GM19455 (cell line): ENCODE measurements at regions not wholly inside any gene's neighbourhood (a gene's known extent, or its start where the extent isn't known, plus 50 kb on each side); places are given as distances from the start of the nearest gene placed in this dataset.

ENCODE experiments used
- ATAC-seq: cut with Tn5 transposase; IDR thresholded peaks from one replicate; pipeline ENCODE4 v1.9.1; 2021; ENCODE audit not compliant: unreplicated experiment

DNA sequence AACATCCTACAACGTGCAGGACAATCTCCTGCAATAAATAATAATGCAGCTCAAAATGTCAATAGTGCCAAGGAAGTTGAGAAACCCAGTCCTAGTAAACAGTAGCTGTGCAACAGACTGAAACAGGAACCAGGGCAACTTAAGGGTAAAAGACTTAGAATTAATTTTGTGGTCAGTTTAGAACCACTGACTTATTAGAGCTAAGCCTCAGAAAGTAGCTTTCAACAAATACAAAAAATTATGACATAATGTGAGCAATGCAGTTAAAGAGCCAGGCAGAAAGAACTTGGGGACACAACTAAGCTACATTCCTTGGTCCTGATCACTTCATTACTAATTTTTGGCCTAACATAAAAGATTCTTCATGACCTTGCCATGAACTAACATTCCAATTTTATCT lies 195.4 kb downstream of the MACC1 start:
- ATAC-seq, result peak; percentile 71

DNA sequence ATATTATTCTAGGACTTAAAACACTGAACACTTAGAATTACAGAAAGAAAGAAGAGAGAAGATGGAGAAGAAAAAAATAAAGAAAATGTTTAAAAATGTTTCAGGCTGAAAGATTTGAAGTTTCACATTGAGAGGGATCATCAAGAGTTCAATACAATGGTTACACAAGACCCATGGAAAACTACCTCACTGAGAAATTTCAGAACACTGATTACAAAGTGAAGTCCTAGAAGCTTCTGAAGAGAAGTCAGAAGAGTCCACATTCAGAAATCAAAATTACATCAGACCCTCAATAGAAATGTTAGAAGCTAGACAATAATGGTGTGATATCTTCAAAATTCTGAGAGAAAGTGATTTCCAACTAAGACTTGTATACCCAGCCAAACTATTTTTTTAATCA lies 196.1 kb downstream of the MACC1 start:
- ATAC-seq, result no peak

DNA sequence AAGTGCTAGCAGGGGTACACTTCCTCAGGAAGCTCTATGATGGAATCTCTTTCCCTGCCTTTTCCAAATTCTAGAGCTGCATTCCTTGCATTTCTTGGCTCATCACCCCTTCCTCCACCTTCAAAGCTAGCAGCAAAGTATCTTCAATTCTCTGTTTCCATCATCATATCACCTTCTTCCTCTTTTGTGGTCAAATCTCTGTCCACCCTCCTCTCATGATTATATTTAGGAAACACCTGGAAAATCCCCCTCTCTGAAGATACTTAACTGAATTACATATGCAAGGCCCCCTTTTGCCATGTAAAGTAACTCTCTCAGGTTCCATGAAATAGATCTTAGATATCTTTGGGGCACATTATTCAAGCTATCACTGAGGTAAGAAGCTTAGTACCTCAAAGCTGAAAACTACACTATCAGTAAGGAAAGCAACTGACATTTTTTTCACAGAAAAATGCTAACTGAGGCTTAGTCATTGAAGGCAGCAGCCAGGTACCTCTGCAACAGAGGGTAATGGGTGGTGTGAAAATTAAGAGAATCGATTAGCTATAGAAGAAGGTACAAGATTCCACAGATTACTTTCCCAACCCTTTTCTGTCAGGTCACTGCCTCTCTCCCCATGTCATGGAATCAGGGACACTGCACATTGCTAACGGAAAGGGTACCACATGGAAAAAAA lies 197.3 kb downstream of the MACC1 start:
- peak; percentile 55 for ATAC-seq

DNA sequence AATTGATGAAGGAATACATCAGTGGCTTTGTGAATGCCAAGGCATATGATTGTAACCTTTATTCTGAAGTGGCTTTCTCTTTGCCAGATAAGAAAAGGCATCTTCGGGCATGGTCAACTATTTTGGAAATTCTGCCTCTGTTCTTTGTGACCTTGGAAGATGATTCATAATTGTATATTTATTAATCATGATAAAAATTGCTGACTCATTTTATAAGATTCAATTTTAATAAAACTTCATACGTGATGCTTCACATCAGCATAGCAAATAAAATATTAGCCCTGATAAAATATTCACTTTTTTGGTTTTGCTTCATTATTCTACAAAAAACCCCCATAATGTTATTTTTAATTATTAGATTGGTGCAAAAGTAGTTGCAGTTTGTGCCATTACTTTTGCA lies 200.5 kb downstream of the MACC1 start:
- no peak for ATAC-seq

DNA sequence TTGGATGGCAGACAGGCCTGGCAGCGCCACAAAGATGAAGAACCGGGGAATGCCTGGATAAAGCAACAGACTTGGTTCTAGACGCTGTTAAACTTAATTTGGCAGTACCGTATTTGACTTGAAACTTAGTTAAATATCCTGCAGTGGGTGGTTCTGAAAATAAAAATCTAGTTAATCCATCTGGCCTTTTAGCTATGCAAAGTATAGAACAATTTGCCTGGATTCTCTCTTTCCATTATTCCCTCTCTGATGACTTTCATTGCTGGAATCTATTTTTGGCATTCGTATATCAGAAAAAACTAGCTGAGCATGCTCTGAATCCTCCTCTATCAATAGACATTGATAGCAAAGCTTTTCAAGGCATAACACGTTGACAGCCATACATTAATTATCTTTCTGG lies 203.6 kb downstream of the MACC1 start:
- no peak for ATAC-seq

DNA sequence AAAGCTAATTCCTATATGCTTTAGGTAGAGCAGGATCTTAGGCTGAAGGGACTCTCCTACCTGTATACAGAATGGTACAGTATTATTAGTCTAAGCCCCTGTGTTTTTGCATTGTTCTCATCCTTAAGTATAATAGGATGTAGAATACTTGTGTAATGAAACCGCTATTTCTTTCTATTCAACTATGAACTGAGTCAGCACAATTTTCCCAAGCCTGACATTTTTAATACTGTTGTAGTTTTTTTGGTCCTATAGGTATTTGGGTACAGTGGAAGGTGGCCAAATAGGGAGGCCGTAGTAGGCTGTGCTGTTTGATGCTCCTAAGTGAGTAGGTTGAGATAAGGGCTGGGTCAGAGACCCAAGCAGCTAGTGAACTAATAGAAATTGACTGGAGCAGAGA lies 205.1 kb downstream of the MACC1 start:
- ATAC-seq, result no peak

DNA sequence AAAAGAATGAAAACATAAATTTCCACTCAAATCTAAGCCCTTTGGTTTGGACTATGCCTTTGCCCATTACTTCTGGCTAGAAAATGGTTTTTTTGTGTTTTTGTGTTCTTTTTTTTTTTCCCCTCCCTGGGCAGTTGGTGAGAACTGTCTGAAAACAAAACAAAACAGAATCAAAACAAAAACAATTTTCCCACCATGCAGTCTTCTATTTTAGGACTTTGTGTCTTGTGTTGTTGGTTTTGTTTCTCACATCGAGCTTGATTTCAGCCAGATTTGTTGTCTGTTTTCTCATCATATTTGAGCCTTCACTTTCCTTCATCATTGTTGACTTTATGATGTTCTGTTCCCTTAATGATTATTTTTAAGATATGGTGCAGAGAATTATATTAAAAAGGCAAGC lies 206.3 kb downstream of the MACC1 start:
- no peak for ATAC-seq

DNA sequence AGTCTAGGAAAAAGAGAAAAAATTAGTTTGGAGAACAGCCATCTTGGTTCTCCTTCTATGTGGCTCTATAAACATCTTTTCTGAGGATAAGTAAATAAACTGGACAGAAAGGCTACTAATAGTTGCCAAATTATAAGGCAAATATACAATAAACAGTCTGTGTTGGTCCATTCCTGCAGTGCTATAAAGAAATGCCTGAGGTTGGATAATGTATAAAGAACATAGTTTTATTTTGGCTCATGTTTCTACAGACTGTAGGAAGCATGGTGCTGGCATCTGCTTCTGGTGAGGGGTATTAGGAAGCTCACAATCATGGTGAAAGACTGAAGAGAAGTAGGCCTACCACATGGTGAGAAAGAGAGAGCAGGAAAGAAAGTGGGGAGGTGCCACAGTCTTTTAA lies 209.7 kb downstream of the MACC1 start:
- no peak for ATAC-seq

DNA sequence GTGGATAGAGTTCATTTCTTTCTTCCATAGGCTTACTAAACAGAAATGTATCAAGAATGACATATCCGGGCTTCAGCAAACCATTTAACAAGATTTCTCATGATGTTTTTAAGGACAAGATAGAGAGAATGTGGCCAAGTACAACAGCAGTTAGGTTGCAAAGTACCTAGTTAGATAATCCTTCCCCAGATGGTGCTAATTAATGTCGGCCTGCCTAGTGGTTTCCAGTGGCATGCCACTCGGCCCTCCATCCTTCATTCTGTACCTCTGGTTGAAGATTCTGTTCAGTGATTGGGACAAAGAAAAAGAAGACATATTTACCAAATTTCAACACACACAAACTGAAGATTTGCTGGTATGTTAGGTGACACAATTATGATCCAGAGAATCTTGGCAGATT lies 212.1 kb downstream of the MACC1 start:
- ATAC-seq, result no peak

DNA sequence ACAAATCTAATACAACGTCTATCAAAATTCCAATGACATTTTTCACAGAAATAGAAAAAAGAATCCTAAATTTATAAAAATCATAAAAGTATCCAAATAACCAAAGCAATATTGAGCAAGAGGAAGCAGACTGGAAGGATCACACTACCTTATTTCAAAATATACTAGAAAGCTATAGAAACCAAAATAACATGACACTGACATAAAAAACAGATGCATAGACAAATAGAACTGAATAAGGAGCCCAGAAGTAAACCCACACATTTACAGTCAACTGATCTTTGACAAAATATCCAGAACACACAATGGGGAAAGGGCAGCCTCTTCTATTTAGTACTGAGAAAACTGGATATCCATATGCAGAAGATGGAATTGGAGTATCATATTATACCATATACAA lies 217.5 kb downstream of the MACC1 start:
- no peak for ATAC-seq

DNA sequence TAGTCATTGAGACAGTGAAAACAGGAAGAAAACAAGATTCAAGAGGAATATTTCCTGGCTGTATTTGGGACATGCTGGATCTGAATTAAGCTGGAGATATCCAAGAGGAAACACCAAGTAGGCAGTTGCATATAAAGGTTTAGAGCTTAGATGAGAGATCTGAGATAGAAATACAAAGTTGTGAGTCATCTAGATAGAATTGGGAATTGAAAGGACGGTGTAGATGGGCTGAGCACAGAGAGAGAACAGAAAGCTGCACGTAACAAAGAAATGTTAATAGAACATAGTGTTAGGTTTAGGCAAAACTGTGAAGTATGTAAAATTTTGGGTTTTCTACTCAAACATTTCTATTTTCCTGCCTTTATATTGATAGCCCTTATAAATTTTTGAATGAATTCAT lies 218.5 kb upstream of the TMEM196 start:
- ATAC-seq, result no peak

DNA sequence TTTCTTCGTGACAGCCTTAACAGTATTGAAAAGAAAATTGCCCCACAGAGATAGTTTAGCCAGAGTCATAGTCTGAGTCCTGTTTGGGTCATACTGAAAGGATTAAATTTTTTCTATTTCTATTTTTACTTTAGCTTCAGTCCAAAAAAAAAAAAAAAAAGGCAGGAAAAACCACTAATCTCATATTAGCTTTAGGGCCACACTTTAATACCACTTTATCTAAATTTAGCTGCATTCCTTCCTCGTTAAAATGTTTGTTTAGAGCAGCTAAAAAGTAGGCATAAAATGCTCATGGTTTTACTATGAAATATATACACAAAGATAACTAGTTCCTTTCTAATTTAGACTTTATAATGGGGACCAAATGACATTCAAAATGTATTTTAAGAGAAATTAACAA lies 216.5 kb upstream of the TMEM196 start:
- ATAC-seq, result no peak

DNA sequence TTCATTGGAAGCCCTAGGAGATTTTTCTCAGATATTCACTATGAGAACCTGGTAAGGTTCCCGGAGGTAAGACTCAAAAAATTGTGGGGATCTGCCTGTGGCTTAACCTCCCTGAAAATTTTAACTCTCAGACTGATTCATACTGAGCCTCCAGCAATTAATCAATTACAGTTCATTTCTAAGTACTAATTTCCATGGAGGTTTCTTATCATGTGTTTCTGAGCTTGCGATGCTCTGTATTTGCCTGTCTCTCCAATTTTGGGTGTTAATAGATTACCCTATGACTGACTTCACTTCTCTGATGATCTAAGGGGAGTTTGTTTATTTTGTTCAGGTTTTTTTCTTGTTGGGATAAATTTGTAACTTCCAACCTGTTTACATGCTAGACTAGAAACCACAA lies 215.4 kb upstream of the TMEM196 start:
- no peak for ATAC-seq

DNA sequence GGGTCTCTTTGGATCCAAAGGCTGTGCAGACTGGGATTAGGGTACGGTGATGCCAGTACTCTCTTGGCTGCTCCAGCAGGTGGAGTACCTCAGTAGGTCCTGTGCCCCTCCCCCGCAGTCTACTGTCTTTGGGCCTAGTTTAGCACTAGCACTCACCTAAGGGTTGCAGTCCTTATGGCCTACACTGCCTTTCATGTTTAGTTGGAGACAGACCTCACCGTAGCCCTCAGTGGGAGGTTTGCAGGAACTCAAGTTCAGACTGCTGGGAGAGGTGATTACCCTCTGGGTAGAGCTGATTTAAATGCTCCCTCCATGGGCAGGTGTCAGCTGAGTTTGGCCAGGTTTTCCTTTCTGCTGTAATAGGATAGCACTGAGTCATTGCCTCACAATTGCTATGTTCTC lies 210.8 kb upstream of the TMEM196 start:
- ATAC-seq, result no peak

DNA sequence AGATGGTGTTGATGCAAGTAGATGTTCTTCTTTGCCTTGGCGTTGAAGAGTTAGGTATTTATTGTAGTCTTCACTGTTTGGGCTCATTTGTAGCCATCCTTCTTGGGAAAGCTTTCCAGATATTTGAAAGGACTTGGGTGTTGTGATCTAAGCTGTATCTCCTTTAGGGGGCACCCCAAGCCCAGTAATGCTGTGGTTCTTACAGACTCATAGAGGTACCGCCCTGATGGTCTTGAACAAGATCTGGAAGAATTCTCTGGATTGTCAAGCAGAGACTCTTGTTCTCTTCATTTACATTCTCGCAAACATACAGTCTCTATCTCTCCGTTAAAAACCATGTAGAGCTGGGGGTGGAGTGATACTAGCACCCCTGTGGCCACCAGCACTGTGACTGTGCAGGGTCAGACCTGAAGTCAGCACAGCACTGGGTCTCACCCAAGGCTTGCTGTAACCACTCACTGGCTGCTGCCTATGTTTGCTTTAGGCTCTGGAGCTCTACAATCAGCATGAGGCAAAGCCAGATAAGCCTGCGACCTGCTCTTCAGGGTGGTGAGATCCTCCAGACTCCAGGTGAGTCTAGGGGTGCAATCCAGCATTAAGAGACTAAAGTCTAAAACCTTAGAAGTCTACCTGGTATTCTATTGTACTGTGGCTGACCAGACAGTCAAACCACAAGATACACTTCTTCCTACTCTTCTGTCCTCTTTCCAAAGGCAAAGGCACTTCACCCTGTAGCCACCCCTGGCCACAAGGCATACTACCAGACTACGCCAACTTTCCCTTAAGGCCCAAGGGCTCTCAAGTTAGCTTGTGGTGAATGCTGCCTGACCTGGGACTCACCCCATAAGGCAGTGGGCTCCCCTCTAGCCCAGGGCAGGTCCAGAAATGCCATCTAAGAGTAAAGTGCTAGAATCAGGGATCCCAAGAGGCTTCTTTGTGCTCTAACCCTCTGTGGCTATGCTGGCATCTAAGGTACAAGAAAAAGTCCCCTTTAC lies 209.7 kb upstream of the TMEM196 start:
- no peak for ATAC-seq

DNA sequence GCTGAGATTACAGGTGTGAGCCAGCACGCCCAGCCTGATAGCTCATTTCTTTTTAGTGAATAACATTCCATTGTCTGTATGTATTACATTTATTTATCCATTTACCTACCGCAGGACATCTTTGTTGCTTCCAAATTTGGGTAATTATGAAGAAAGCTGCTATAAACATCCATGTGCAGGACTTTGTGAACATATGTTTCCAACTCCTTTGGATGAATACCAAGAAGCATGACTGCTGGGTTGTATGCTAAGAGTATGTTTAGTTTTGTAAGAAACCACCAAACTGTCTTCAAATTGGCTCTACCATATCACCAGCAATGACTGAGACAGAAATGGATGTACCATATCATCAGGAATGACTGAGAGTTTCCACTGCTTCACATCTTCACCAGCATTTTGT lies 200.2 kb upstream of the TMEM196 start:
- no peak for ATAC-seq

DNA sequence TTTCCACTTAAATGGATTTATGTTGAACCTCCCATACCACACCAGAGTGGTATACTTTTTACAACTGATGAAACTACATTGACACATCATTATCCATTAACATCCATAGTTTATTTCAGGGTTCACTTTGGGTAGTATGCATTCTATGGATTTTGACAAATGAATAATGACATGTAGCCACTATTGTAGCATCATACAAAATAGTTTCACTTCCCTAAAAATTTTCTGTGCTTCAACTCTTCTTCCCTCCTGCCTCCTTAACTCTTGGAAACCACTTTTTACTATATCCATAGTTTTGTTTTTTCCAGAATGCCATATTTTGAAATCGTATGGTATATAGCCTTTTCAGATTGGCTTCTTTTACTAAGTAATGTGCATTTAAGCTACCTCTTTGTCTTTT lies 199.5 kb upstream of the TMEM196 start:
- ATAC-seq, result no peak

DNA sequence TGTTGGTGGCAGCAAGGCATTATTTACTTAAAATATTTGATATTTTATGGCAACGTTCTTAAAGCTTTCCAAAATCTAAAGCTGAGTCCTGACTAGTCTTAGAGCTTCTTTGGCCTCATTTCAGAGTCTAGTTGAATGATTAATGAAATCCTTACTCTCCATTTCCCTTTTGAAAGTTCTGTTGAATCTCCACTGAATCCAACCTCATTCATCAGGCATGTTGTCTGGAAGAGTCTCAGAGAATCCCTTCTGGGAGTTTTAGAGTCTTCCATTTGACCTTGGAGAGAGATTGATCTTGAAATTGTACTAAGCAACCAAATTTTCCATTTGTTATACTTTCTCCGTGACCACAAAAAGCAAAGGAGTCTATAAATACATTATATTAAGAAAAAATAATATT lies 198.5 kb upstream of the TMEM196 start:
- no peak for ATAC-seq

DNA sequence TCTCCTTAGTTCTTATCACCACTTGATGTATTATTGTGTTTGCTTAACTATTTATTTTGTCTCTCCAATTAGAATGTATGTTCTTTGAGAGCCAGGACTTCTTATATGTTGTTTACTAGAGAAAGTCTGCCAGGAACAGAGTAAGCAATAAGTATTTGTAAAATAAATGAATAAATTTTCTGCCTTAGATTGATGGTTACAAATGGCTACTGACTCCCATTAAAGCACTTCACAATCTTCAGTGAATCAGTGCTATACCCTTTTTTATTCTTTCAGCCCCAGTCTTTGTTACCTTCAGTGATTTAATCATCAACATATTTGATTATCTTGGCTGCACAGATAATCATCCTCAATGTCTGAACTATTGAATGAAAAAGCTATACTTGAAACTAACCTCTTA lies 197.1 kb upstream of the TMEM196 start:
- no peak for ATAC-seq

DNA sequence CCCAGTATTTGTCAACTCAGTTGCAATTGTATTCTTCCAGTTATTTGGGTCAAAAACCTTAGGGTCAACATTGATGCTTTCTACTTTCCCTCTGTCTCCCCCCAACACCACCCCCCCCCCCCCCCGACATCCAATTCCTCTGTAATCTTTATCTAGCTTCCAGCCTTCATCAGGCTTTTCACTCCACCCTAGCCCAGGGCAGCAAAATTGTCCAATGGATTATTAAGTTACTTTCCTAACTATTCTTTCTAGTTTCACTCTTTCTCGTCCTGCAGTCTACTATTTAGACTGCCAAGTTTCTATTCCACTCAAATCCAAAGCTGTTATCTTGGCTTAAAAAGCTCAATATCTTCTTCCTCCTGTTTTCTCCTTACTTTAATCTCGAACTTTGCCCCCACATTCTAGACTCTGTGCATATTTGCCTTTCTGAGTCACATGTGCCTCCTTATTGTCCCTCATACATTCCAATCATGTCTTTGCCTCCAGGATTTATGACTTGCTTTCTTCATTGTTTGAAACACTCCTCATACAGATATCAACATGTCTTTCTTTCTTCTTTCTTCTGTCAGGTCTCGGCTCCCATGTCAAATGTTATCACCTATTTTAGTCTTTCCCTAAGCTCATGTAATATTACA lies 196.6 kb upstream of the TMEM196 start:
- no peak for ATAC-seq

DNA sequence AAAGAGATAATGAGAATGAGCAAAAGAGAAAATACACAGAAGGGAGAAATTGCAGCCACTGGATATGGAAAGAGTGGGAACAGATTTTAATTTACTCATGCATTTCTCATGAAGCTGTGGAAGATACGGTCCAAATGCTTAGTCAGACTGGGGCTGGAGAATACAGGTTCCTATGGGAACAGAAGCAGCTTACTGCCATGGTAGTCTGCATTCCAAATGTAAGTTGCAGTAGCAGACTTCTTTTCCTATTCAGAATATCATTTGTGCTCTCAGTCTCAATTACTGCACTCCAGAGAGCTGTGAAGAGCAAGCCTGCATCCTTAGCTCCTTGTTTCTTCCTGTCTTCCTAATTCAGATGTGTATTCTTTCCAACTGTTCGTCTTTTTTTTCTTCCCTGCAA lies 190.8 kb upstream of the TMEM196 start:
- no peak for ATAC-seq

DNA sequence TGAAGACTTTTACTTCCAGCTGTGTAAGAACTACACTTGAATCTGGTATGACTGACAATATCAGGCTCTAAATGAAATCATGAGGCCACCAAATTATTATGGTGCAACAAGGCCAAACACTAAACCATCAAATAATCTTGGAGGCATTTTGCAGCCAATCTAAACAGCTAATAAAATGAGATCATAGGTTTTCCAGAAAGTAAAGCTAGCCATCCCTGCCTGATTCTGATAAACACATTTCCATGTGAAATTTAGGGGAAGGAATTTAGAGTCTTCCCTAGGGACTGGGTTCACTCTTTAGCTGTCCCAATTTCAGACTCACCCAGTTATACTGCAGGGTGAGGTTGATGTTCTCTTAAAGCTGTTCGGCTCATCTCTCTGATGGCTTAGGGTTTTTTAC lies 190.3 kb upstream of the TMEM196 start:
- no peak for ATAC-seq
